ENCODE measurements at regions not wholly inside any gene's neighbourhood (a gene's known extent, or its start where the extent isn't known, plus 50 kb on each side); places are given as distances from the start of the nearest gene placed in this dataset.
"Not testable (repeated sequence)": the region's sequence is repeated elsewhere in the genome, so short reads cannot be mapped to it uniquely, and the experiment has no call there.

GRCh38 chr1:72986591-72987290, 704.4 kb upstream of the NEGR1 start:
- TF ChIP-seq POLR2A (IDR thresholded peaks at IDR 0.05; ENCODE audit: low read length) = no peak
- no peak for TF ChIP-seq GATA1 (IDR thresholded peaks at IDR 0.05; ENCODE audit: low read depth, low read length)
- no peak for DNase-seq

GRCh38 chr1:72985024-72985423, 702.7 kb upstream of the NEGR1 start:
- DNase-seq = not testable (repeated sequence)

- DNase-seq = not testable (repeated sequence)
Measured at GRCh38 chr1:72983011-72983410, 700.7 kb upstream of the NEGR1 start.

- no peak for TF ChIP-seq POLR2A (IDR thresholded peaks at IDR 0.05; ENCODE audit: low read length)
- no peak for TF ChIP-seq GATA1 (IDR thresholded peaks at IDR 0.05; ENCODE audit: low read depth, low read length)
- no peak for DNase-seq
Measured at GRCh38 chr1:72969461-72969860, 687.1 kb upstream of the NEGR1 start.

- no peak for DNase-seq
- TF ChIP-seq GATA1 (IDR thresholded peaks at IDR 0.05; ENCODE audit: low read depth, low read length) = no peak
- TF ChIP-seq POLR2A (IDR thresholded peaks at IDR 0.05; ENCODE audit: low read length) = no peak
Measured at GRCh38 chr1:72954943-72955342, 672.6 kb upstream of the NEGR1 start.

- not testable (repeated sequence) for DNase-seq
Measured at GRCh38 chr1:72950900-72951299, 668.6 kb upstream of the NEGR1 start.

- TF ChIP-seq GATA1 (IDR thresholded peaks at IDR 0.05; ENCODE audit: low read depth, low read length) = no peak
- no peak for TF ChIP-seq POLR2A (IDR thresholded peaks at IDR 0.05; ENCODE audit: low read length)
- DNase-seq = no peak
Measured at GRCh38 chr1:72946903-72947499, 664.7 kb upstream of the NEGR1 start.

GRCh38 chr1:72942008-72942407, 659.7 kb upstream of the NEGR1 start:
- no peak for TF ChIP-seq GATA1 (IDR thresholded peaks at IDR 0.05; ENCODE audit: low read depth, low read length)
- TF ChIP-seq POLR2A (IDR thresholded peaks at IDR 0.05; ENCODE audit: low read length) = no peak
- no peak for DNase-seq

- TF ChIP-seq GATA1 (IDR thresholded peaks at IDR 0.05; ENCODE audit: low read depth, low read length) = no peak
- no peak for TF ChIP-seq POLR2A (IDR thresholded peaks at IDR 0.05; ENCODE audit: low read length)
- DNase-seq = no peak
Measured at GRCh38 chr1:72938408-72938807, 656.1 kb upstream of the NEGR1 start.

GRCh38 chr1:72937905-72938304, 655.6 kb upstream of the NEGR1 start:
- TF ChIP-seq POLR2A (IDR thresholded peaks at IDR 0.05; ENCODE audit: low read length) (no peak), GATA1 (IDR thresholded peaks at IDR 0.05; ENCODE audit: low read depth, low read length) (no peak)
- DNase-seq = no peak

- TF ChIP-seq GATA1 (IDR thresholded peaks at IDR 0.05; ENCODE audit: low read depth, low read length) = no peak
- DNase-seq = no peak
Measured at GRCh38 chr1:72936942-72937341, 654.6 kb upstream of the NEGR1 start.

- no peak for DNase-seq
- TF ChIP-seq POLR2A (IDR thresholded peaks at IDR 0.05; ENCODE audit: low read length) = no peak
- no peak for TF ChIP-seq GATA1 (IDR thresholded peaks at IDR 0.05; ENCODE audit: low read depth, low read length)
Measured at GRCh38 chr1:72936151-72936740, 653.9 kb upstream of the NEGR1 start.

- DNase-seq = no peak
- no peak for TF ChIP-seq GATA1 (IDR thresholded peaks at IDR 0.05; ENCODE audit: low read depth, low read length)
Measured at GRCh38 chr1:72932025-72932424, 649.7 kb upstream of the NEGR1 start.

GRCh38 chr1:72930528-72930927, 648.2 kb upstream of the NEGR1 start:
- DNase-seq = no peak
- TF ChIP-seq POLR2A (IDR thresholded peaks at IDR 0.05; ENCODE audit: low read length) (no peak), GATA1 (IDR thresholded peaks at IDR 0.05; ENCODE audit: low read depth, low read length) (no peak)

- DNase-seq = no peak
- TF ChIP-seq POLR2A (IDR thresholded peaks at IDR 0.05; ENCODE audit: low read length) = no peak
- TF ChIP-seq GATA1 (IDR thresholded peaks at IDR 0.05; ENCODE audit: low read depth, low read length) = no peak
Measured at GRCh38 chr1:72918940-72919339, 636.6 kb upstream of the NEGR1 start.

Measured in erythroblast (primary cell).